Endothelial cell of umbilical vein (primary cell): ENCODE measurements at regions not wholly inside any gene's neighbourhood (a gene's known extent, or its start where the extent isn't known, plus 50 kb on each side); places are given as distances from the start of the nearest gene placed in this dataset.

Experiments used
- CTCF ChIP-seq, 2 donors: IDR thresholded peaks; 1 replicate in 1 of 2; 2 replicates in 1 of 2; pipeline ENCODE4 v1.5.1; 2011; ENCODE audit warnings: low read length in 2 of 2, mild to moderate bottlenecking in 2 of 2, moderate library complexity in 2 of 2, control low read depth in 1 of 2, inconsistent platforms in 1 of 2, low read depth in 1 of 2; ENCODE audit not compliant: insufficient read depth in 1 of 2; ENCODE audit errors: extremely low read depth in 1 of 2
- EZH2 ChIP-seq: IDR thresholded peaks from 2 replicates; pipeline ENCODE4 v1.6.1; 2012; ENCODE audit warnings: borderline replicate concordance, low read depth, mild to moderate bottlenecking, moderate library complexity, low read length, inconsistent platforms; ENCODE audit not compliant: severe bottlenecking
- FOS ChIP-seq: IDR thresholded peaks from 2 replicates; pipeline ENCODE4 v1.6.1; 2011; ENCODE audit warnings: mild to moderate bottlenecking, low read length, moderate library complexity, borderline replicate concordance; ENCODE audit not compliant: insufficient read depth
- GATA2 ChIP-seq: IDR thresholded peaks from 2 replicates; pipeline ENCODE4 v1.7.0; 2011; ENCODE audit warnings: low read depth, mild to moderate bottlenecking, moderate library complexity, mixed read lengths, low read length; ENCODE audit not compliant: insufficient read length, insufficient read depth
- JUN ChIP-seq: IDR thresholded peaks from 2 replicates; pipeline ENCODE4 v1.6.1; 2011; ENCODE audit warnings: borderline replicate concordance, low read depth; ENCODE audit not compliant: insufficient read length, insufficient read depth
- MAX ChIP-seq: IDR thresholded peaks from 2 replicates; pipeline ENCODE4 v1.6.1; 2011; ENCODE audit not compliant: insufficient read depth, insufficient read length
- MYC ChIP-seq: IDR thresholded peaks from one replicate; pipeline ENCODE4 v1.6.1; 2011; ENCODE audit warnings: mild to moderate bottlenecking, low read depth, low read length
- POLR2A ChIP-seq: IDR thresholded peaks from 2 replicates; pipeline ENCODE4 v1.6.1; 2012; ENCODE audit warnings: low read depth, mild to moderate bottlenecking, control low read depth, low read length
- POLR2AphosphoS5 ChIP-seq: IDR thresholded peaks from 2 replicates; pipeline ENCODE4 v1.6.1; 2012; ENCODE audit warnings: low read depth, mild to moderate bottlenecking, control low read depth, low read length, moderate library complexity; ENCODE audit not compliant: insufficient read depth

- no peak for TF ChIP-seq POLR2A
- no peak for TF ChIP-seq CTCF (IDR thresholded peaks at IDR 0.05; ENCODE audit: extremely low read depth in 1 of 2, insufficient read depth in 1 of 2, low read depth in 1 of 2, low read length in 2 of 2)
- TF ChIP-seq POLR2AphosphoS5, result no peak
- TF ChIP-seq MAX, result no peak
- no peak for TF ChIP-seq FOS
- no peak for TF ChIP-seq EZH2
- TF ChIP-seq MYC, result no peak
- no peak for TF ChIP-seq JUN
- TF ChIP-seq GATA2, result no peak
Measured at GRCh38 chr13:105817498-105817897, 718.0 kb downstream of the EFNB2 start.
